NCI-H2171 (cell line): ENCODE measurements at regions not wholly inside any gene's neighbourhood (a gene's known extent, or its start where the extent isn't known, plus 50 kb on each side); places are given as distances from the start of the nearest gene placed in this dataset.
A peak's percentile ranks its signal among the peaks of the same experiment; 100 is the strongest.

Experiments
- DNase-seq: peaks from one replicate; lab custom pipeline; 2025; lab: John Stamatoyannopoulos, UW

DNA sequence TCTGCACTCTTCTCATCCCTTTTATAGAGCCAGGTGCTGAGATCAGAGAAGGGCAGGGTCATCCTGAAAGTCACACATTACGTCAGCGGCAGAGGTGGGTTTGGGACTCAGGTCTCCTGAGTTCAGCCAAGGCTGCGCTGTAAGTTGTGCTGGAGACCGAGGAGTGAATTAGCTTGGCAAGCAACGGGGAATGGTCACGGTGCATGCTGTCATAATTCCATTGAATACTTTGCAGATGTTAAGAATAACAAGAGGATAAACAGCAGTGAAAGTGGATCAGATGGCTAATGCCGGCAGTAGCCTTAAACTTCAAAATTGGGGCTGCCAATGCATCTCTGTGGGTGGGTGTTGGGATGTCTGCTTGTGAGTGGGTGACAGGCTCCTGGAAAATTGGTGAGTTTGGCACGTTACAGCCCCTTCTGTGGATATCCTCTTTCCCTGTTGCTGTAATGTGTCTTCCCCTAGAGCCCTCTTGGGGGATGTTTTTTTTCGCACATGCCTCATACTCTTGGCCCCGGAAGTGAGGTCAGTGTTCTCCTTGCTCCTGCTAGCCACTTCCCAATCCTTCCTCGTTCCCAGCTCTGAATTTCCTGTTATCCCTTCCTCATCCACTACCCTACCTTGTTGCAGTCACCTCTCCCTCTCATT, 287.1 kb upstream of the SRRM4 start:
- no peak for DNase-seq

DNA sequence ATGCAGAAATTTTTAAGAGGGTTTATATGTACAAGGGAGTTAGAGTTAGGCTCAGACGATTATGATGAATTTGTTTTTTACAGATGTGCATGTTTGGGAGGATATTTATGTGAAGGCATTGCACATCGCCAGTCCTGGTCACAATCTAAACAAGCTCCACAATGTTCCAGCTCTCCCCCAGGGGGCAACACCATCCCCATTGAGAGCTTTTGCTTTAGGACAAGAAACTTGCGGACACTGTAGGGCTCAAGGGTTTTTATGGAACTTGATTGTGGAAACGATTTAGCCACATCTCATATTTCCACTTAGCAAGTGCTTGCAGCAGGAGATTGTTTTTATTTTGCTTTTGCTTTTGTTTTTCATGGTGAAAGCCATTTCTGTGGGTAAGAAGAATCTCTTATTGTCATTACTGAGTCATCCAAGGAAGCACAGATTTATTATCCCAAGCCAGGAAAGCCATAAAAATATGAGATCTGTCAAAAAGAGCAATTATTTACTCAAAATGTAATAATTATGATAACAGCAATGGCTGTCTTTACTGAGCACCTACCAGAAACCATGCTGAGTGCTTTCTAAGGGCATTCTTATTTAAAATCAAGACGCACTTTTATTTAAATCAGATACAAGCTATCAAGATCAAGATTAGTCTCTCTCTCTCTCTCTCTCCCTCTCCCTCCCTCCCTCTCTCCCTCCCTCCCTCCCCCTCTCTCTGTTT, 276.7 kb upstream of the SRRM4 start:
- no peak for DNase-seq

DNA sequence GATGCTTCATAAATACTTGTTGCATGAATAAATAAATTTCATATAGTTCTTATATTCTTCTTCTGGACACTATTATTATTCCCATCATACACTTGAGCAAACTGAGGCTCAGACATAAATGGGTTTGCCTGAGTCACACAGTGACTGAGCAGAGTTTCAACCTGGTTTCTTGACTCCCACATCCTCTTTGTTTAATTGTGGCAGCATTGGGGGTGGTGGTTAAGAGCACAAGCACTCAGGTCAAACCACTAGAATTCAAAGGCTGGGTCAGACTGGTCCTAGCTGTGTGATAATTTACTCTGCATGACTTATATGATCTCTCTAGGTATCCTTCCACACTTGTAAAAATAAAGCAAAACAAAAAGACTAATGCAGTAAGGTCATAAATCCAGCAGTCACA, 274.9 kb upstream of the SRRM4 start:
- no peak for DNase-seq

DNA sequence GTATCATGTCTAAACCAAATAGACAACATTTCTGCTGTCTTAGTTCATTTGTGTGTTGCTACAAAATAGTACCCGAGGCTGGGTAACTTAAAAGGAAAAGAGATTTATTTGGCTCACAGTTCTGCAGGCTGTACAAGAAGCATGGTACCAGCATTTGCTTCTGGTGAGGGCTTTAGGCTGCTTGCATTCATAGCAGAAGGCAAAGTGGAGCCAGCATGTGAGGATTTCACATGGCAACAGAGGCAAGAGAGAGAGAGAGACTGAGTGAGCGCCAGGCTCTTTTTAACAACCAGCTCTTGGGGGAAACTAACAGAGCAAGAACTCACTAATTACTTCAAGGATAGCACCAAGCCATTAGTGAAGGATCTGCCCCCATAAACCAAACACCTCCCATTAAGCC, 271.4 kb upstream of the SRRM4 start:
- no peak for DNase-seq

DNA sequence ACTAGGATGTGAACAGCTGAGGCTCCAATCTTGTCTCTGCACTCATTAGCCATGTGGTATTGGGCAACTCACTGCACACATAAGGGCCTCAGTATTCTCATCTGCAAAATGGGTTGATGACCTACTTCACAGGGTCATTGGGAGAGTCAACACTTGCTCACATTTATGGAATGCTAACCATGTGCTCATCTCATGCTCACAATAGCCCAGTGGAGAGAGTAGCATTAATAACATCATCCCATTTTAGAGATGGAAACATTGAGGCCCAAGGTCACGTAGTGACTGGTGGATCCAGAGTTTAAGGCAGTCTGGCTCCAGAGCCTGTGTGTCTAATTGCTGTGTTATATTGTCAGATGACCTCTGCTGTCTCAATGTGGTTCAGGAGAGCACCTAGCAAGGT, 270.2 kb upstream of the SRRM4 start:
- no peak for DNase-seq

DNA sequence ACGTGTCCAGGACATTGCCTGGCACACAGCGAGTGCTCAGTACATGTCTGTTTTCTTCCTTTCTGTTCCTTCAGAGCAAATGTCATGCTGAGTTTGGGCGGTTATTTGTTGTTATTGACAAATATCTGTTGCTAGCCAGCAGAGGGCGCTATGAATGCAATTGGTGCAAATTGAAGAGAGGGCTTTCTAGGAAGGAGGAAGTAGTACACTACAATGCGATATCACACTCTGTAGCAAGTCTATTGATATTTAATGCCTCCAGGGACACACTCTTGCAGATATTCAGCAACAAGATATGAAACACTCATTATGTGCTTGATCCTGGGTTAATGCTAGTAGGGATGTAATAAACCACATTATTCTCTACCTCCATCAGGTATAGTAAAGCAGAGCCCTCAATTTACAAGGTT, 267.3 kb upstream of the SRRM4 start:
- peak; percentile 50 for DNase-seq

DNA sequence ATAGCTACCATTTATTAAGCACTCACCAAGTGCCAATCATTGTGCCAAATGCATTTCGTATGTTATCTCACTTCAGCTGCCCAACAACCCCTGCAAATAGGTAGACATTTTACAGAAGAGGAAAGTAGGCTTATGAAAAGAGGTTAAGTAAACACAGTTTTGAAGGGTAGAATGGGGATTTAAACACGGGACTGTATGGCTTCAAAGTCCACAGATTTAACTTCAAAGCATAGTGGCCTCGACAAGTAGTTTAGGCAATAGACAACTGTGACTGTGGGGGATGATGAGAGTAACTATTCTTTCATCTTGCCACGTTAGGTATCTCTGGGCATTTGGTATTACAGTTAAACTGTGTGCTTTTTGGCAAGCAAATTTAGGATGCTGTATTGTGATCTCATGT, 266.8 kb upstream of the SRRM4 start:
- DNase-seq = no peak

DNA sequence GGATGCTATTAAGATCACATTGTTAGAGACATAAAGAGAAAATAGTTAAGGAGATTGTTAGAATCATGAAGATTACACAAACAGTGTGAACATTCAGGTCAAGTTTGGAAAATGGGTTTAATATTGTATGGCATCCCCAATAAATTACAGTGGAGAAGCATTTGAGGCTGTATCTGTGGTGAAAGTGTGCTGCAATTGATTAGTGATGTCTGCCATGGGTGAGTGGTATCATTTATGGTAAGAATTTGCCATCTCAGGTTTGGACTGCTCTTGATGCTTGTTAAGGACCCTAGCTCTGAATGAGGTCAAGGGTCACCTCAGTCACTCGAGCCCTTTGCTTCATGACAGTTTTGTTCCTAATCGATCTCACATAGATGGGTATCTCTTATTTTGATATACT, 265.7 kb upstream of the SRRM4 start:
- DNase-seq = no peak

DNA sequence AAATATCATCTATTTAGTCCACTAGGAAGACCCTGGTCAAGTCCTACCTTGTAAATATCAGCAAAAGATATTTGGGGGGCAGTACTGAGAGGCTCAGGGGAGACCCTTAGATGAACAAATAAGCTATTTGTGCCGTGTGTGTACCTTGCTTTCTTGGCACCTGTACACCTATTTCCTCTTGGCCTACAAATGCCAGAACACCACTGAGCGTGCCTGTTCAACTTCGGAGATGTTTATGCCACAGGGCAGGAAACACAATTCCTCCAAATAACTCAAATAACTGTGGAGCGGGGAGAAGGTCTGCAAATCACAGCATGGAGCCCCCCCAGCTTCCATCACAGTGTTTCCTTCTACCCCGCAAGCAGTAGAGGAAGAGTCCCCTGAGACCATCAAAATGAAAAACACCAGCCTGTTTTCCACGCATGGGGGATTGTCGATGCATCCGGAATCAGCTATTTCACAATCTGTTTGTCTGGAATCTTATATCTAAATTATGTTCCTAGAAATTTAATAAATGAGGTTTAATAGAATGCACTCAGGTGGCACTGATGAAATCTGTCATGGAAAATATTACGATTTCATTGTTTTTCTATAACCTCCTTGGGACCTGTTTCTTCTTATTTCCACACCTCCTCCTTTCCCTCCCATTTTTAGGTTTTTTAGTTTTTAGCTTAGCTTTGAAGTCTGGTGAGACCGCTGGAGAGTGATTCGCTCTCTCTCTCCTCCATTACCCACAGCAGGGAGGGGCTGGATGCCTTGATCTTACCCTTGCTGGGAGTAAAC, 254.0 kb upstream of the SRRM4 start:
- no peak for DNase-seq

DNA sequence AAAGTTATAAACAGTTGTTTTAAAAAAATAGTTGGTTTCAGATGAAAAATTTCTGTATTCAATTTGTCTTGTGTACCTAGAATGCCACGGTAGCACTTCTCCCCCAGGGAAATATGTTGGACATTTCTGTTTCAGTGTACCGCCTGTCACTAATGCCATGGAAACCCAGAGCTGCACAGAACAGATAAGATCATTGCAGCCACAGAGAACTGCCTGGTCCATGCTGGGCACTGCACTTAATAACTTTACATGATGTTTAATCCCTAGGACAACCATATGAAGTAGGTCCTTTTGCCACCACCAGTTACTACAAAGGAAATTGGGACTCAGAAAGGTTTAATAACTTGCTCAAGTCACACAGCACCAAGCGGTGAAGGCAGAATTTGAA, 253.4 kb upstream of the SRRM4 start:
- DNase-seq = no peak

DNA sequence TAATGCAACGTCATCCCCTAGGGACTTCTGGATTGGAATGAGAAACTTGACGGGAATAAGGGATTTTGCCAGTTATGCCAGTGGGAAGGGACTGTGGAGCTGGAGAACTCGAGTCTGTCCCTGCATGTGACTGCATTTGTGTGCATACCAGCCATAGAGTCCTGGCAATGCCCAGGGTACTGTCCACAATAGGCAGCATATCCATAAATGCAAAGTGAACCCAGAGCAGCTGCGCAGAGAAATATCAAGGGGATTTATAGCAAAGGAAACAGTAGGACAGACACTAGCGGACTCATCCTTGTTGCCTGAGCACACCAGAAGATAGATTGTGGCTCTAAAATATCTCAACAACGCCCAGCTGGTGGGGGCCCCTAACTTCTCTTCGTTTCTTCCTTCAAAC, 247.1 kb upstream of the SRRM4 start:
- DNase-seq = no peak

DNA sequence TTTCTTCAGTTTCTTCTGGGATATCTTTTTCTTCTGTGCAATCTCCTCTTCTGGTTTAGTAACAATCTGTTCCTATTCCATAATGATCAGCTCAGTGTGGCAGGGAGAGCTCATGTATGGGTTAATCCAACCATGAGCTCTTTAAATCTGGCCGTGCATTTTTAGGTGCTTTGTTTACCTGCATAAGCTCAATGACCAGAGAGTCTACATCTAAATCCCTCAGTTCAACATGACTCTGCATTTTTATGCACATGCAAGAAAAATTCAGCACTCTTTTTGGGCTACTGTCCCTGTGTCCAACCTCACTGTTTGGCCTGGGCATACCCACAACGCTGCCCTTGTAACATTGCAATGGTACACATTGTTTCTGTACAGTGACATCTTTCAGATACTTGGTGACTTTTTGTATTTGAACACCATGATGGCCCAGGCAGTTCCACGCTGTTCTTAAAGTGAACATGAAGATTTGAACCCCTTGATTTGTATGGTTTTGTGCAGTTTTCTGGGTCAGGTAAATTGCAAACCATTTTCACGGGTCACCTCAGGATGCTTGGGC, 243.3 kb upstream of the SRRM4 start:
- DNase-seq = no peak

DNA sequence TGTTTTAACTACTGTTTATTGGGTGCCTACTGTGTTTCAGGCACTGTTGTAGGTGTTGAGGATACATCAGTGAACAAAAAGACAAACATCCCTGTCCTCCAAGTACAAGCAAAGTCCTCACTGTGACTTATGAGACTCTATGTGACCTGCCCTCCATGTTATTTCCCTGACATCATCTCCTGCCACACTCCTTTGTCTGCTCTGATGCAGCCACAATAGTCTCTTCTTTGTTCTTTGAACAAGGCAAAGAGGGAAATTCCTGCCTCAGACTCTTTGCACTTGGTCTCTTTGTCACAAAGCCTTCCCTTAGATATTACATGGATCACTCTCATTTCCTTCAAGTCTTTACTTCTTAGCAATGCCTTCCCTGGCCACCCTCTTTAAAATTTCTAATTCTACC, 240.1 kb upstream of the SRRM4 start:
- DNase-seq = no peak

DNA sequence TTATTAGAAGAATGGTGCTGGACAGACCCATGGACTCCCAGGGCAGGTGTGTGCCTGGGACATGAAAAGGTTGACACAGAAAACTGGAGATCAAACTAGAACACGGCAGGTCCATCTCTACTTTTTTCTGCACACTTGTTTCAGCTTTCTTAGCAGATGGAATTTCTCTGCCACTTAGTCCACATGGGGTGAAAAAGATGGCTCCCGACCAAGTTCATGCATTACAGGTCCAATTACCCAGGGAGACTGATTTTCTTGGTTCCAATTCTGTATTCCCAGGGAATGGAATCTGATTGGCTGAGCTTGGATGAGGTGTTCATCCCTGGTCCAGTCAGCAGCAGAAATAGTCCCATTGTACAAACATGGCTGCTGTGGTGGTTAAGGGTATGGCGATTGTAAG, 238.9 kb upstream of the SRRM4 start:
- DNase-seq = no peak

DNA sequence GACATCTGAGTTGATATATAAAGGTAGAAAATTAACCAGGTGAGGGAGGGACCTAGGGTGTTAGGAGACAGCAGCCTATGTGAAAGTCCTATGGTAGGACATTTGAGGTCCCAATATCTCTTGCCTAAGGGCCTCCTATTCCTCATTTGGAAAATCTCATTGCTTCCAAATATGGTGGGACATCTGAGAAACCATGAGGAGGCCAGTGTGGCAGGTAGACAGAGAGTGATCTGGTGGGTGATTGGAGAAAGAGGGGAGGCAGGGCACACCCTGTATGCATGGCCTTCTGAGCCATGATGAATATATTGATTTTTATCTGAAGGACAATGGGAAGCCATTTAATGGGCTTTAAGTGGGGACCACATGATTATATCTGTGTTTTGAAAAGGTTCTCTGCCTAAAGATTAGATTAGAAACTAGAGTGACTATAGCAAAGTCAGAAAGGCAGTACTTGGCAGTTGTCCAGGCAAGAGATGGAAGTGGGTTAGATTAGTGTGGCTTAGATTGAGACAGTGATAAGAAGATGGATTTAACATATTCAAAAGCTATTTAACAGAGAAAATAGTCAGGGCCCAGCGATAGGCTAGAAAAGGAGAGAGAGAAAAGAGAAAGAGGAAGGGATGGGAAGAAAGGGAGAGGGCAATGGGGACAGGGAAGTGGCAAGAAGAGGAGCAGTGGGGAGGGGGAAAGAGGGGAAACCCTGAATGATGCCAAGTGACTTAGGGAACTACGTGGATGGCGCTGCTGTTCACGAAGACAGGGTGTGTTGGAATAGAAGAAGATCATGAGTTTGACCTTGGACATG, 237.2 kb upstream of the SRRM4 start:
- DNase-seq = no peak

DNA sequence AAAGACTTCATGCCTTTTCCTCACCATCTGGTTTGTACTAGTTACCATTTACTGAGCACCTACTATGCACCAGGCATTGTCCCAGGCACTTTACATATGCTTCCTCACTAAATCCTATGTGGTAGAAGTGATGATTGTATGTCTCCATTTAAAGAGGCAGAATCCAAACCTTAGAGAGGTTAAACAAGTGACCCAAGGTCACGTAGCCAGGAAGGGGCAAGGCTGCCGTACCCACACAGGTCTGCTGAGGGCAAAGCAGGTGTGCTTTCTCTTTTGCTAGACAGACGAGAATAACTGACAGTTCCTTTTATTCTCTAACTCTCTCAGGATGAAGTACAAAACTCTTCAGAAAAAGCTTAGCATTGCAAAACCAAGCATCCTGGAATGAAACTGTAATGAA, 235.2 kb upstream of the SRRM4 start:
- no peak for DNase-seq

DNA sequence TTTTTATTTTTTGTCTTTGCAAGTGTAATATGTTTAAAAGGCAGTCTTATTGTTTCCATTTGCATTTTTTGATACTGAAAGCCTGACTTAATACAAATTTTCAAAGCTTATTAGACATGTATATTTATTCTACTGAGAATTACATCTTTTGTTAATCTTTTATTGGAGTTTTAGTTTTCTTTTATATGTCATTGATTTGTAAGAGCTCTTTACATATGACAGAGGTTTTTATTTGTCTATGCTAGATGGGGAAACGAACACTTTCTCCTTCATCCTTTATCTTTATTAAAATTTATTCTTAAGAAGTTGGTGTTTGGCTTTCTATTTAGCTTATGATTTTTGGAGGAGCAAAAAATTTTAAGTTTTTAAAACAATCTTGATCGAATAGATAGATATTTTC, 234.4 kb upstream of the SRRM4 start:
- no peak for DNase-seq

DNA sequence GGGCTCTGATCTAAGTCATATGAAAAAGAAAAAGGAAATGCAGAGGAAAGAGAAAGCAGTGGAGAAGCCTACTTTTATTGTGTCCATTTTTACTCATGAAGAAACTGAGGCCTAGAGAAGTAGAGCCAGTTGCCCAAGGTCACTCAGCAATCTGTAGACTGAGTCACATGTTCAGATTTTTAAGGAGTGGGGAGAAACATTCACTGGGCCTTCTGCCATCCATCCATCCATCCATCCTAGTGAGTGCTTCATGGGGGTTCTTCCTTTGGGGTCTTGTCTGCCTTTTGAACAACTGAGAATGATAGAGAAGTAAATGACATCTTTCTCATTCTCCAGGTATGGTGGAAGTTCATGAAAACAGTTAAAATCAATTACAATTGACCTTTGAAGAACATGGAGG, 233.6 kb upstream of the SRRM4 start:
- no peak for DNase-seq

DNA sequence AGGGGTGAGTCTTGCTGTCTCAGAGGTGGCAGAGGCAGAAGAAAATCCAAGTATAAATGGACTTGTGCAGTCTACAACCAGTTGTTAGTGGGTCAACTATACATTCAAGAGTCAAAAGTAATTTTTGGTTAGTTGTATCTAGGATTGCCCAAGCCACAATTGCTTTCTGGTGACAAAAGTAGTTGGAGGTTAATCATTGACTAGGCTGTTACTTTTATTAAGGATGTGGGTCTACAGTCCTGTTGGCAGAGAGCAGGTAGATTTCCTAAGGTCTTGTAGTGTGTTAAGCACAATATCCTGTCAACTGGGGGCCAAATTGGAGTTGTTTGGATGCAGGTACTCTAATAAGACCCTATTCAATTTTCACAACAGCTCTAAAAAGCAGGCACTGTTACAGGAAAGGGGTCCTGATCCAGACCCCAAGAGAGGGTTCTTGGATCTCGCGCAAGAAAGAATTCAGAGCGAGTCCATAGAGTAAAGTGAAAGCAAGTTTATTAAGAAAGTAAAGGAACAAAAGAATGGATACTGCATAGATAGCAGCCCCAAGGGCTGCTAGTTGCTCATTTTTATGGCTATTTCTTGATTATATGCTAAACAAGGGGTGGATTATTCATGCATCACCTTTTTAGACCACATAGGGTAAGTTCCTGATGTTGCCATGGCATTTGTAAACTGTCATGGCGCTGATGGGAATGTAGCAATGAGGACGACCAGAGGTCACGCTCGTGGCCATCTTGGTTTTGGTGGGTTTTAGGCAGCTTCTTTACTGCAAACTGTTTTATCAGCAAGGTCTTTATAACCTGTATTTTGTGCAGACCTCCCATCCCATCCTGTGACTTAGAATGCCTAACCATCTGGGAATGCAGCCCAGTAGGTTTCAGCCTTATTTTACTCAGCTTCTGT, 232.6 kb upstream of the SRRM4 start:
- DNase-seq = no peak

DNA sequence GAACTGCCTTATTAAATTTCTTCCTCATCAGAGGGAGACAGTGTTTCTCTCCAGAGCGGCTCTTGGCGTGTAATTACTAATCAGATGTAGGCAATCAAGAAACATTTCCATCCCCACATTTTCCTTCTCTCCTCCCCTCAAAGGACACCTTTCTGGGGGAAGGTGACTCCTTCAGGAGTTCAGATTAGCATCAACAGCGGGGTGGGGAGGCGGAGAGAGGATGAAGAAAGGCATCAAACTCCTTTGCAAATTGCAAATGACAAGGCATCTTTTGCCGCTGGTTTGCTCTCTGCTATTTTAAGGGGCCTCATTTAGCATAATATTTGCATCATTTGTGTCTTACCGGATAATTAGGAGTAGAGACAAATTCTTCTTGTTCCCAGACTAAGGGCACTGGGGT, 231.7 kb upstream of the SRRM4 start:
- DNase-seq = no peak

DNA sequence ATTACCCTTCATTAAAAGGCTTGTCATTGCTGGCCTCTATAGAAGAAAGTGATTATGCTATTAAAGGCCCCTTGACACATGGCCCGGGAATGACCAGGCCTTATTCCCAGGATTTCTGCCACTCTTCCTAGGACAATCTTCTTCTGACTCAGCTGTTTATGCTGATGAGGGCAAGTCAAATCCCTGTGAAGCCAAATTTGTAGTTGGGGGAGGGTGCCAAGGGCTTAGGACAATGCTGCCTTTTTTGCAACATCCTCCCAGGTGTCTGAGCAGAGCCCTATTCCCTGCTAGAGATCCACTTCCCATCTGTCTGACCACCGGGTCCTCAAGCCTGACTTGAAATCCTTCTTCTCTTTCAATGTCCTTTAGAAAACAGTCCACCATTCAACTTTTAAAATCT, 230.7 kb upstream of the SRRM4 start:
- DNase-seq = no peak
